SKM-1 (cell line): ENCODE measurements at regions not wholly inside any gene's neighbourhood (a gene's known extent, or its start where the extent isn't known, plus 50 kb on each side); places are given as distances from the start of the nearest gene placed in this dataset.
"Not testable (repeated sequence)": the region's sequence is repeated elsewhere in the genome, so short reads cannot be mapped to it uniquely, and the experiment has no call there.

Experiments
- DNase-seq: peaks from one replicate; lab custom pipeline; 2025; ENCODE audit not compliant: unreplicated experiment; lab: John Stamatoyannopoulos, UW

GRCh38 chr13:44676534-44676933 is 100.4 kb upstream of the TSC22D1 start:
- DNase-seq = no peak

DNA sequence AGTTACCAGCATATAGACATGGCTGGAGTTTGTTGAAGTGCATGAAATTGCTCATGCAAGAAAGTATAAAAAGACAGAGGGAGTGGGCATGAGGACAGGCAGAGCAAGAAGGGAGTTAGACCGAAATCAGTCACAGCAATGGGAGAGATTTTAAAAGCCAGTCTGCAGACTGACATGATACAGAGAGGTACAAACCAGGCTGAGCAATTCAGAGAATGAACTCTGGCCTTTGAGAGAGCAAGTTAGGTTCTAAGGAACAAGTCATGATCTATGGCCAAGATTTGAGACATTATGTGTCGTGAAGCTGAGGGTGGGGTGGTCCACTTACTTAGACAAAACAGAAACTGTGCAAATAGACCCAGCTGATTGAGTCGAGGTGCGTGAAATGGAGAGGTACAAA is 93.4 kb upstream of the TSC22D1 start:
- no peak for DNase-seq

DNA sequence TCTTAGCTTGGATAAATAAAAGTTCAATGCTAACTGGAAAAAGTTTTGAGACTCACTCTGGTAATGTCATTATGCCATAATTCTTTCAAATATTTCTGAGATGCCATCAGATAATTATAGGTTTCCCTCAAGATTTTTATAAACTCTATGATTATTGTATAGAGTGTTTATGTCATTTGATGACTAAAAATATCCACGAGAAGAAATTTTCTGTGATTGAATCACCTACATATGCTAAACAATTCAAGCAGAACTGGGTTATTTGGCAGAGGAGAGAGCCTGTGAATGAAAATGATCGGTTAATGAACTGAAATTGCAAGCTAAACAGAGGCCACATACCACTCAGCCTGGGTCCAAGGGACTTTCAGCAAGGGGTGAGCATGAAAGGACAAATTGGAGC is 92.6 kb upstream of the TSC22D1 start:
- no peak for DNase-seq

GRCh38 chr13:44667943-44668342 is 91.8 kb upstream of the TSC22D1 start:
- no peak for DNase-seq

GRCh38 chr13:44666538-44666937 is 90.4 kb upstream of the TSC22D1 start:
- DNase-seq = not testable (repeated sequence)

DNA sequence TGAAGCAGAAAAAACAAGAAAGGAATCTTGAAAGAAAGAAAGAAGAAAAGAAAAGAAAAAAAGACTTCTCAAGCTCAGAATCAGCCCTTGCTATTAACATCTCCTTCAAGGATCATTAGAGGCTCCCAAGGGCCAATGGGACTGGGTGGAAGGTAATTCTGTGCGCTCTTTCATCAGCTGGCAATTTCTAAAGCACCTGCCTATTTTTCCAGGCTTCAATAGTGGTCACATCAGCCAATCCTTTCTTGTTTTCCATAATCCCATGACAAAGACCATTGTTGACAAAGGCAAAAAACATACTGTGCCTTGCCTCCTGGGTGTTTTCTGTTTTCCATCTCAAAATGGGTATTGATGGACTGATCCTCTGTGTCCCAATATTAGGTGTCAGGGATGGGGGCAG is 88.2 kb upstream of the TSC22D1 start:
- no peak for DNase-seq

DNA sequence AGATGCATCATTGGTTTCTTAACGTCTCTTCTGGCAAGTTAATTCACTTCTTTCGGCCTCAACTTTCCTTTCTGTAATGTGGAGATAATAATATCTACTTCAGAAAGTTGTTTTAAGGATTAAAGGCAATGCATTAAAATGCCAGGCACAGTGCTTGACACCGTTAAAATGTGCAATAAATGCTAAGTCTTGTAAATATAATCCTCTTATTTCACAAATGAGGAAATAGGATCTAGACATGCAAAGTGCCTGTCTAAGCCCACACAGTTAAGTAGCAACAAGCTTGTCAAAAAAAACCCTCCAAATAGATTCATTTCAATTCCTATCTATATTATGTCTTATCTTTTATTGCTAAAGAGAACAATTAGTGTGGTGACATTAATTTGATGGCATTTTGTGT is 86.4 kb upstream of the TSC22D1 start:
- no peak for DNase-seq

GRCh38 chr13:44661936-44662335 is 85.8 kb upstream of the TSC22D1 start:
- no peak for DNase-seq

DNA sequence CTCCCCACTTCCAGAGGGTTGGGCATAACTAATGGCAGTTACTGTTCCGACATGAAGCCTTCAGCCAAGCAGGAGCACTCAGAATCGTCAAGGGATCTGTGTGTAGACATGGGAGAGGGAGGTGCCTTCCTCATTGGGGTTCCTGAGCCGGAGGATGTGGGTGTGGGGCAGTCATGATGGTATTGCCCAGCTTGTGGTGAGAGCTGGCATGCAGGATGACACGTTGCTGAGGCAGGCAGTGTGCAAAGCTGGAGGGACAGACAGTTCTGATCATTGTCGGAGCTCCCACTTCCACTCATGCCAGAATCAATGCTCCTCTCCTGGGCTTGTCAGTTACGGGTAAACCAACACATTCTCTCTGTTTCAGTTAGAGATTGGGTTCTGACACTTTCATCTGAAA is 83.9 kb upstream of the TSC22D1 start:
- DNase-seq = no peak

- no peak for DNase-seq
Measured at GRCh38 chr13:44652962-44653660, 77.0 kb upstream of the TSC22D1 start.

GRCh38 chr13:44652168-44652567 is 76.0 kb upstream of the TSC22D1 start:
- DNase-seq = no peak

DNA sequence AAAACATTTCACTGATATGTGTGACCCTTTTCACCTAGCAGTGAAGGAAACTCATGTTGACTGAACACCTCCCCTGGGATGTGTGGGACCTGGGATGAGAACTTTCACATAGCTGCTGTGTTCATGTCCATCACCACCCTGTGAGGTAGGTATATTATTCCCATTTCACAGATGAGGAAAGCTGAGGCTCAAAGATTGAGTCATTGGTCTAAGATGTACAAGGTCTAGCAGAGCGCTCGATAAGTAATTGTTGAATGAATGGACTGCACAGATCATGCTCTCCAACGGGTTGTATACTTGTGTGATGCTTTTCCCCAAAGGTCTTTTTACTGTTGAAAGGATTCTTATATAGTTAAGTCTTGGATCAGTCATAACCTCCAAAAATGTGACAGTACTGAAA is 75.6 kb upstream of the TSC22D1 start:
- DNase-seq = no peak

DNA sequence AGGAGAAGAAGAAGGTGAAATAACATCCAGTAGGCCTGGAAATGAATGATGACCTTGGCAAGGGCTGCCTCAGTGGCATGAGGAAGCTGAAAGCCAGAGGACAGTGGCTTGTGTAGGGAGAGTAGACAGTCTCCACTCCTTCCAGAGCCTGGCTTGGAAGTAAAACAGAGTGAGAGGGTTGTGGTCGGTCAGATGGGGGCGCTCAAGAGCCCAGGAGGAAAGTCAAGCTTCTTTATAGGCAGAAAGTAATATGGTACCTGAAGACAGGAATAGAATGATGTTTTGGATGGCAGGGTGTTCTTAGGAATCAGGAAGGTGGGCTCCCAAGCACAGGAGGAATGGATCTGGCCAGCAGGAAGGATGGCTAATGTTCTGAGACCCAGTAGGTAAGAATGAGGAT is 75.1 kb upstream of the TSC22D1 start:
- DNase-seq = no peak

DNA sequence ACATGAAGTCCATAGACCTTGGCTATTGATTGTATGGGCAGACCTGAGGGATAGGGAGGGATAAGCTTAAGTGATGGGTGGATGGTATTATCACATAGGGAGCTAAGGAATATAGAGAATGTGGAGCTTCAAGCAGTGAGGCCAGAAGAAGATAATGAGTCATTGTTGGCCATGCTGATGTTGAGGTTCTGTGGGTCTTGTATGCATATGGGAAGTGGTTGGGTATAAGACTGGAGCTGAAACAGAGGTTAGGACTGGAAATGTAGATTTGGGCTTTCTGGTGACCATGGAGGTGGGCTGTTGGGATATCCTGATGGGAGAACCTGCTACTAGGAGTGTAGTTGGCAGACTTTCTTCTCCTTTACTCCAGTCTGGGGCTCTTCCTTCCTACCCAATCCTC is 73.7 kb upstream of the TSC22D1 start:
- DNase-seq = no peak

GRCh38 chr13:44649104-44649428 is 72.9 kb upstream of the TSC22D1 start:
- DNase-seq = no peak

DNA sequence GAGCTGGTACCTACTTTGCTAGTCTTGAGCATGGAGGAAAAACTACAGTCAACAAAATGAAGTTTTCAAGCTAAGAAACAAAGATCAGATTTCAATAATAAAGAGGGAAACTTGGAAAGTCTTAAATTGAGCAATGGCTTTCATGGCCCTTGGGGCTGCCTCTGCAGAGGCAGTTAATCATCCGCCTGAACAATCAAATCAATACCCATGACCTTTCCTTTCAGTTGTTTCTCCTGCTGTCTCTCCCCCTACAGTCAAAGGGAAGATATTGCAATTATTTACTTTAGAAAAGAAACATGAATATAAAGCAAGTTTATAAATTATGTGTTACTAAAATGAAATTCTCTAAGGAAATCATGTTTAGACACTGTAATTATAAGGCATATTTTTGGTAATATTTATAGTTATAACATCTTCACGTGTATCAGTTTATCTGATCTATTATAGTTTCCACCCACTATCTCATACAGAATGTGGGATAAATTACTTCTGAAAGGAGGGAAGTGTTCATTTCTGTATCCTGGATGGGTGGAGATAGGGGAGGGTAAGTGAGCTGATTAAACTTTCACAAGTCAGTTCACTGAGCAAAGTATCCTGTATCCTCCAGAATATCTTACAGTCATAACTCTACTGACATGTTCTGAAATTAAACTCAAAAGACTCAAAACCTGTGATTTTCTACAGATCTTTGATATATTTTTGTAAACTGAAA is 72.4 kb upstream of the TSC22D1 start:
- DNase-seq = no peak

DNA sequence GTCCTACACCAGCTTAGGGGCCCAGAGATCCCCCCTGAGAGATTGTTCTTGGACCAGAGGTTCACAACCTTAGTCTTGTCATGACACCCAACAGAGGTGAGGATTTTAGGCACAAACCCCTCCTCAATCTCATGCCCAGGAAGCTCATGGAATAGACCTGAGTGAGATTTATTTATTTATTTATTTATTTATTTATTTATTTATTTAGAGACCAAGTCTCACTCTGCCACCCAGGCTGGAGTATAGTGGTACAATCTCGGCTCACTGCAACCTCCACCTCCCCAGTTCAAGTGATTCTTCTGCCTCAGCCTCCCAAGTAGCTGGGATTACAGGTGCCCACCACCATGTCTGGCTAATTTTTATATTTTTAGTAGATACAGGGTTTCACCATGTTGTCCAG is 71.4 kb upstream of the TSC22D1 start:
- not testable (repeated sequence) for DNase-seq

- no peak for DNase-seq
Measured at GRCh38 chr13:44646044-44646443, 69.9 kb upstream of the TSC22D1 start.

GRCh38 chr13:44643256-44643655 is 67.1 kb upstream of the TSC22D1 start:
- DNase-seq = no peak

GRCh38 chr13:44637581-44637980 is 61.5 kb upstream of the TSC22D1 start:
- DNase-seq = no peak

DNA sequence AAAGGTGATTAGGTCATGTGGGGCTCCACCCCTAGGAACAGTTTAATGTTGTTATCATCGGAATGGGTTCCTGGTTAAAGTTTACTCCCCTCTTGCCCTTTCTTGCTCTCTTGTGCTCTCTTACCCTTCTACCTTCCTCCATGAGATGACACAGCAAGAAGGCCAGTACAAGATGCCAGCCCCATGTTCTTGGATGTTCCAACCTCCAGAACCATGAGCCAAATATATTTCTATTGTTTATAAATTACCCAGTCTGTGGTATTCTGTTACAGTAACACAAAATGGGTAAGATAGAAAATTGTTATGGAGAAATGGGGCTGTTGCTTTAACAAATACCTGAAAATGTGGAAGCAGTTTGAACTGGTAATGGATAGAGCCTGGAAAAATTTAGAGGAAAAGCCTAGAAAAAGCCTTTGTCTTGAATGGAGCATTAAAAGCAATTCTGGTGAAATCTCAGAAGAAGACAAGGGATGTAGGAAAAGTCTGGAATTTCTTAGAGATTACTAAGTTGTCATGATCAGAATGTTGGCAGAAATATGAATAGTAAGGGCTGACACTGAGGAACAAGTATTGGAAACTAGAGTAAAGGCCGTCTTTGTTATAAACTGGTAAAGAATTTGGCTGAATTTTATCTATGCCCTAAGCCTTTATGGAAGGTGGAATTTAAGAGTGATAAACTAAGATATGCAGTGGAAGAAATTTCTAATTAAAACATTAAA is 53.5 kb upstream of the TSC22D1 start:
- no peak for DNase-seq

DNA sequence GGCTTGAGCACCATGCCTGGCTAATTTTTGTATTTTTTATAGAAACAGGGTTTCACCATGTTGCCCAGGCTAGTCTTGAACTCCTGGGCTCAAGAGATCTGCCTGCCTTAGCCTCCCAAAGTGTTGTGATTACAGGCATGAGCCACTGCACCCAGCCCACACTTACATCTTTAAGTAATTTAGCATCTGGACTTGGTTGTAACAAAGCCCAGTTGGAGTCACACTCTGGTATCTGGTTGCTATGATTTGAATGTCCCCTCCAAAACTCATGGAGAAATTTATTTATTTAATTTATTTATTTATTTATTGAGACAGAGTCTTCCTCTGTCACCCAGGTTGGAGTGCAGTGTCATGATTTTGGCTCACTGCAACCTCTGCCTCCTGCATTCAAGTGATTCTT is 52.7 kb upstream of the TSC22D1 start:
- not testable (repeated sequence) for DNase-seq
